ENCODE measurements at regions not wholly inside any gene's neighbourhood (a gene's known extent, or its start where the extent isn't known, plus 50 kb on each side); places are given as distances from the start of the nearest gene placed in this dataset.
"Not testable (repeated sequence)": the region's sequence is repeated elsewhere in the genome, so short reads cannot be mapped to it uniquely, and the experiment has no call there.

DNA sequence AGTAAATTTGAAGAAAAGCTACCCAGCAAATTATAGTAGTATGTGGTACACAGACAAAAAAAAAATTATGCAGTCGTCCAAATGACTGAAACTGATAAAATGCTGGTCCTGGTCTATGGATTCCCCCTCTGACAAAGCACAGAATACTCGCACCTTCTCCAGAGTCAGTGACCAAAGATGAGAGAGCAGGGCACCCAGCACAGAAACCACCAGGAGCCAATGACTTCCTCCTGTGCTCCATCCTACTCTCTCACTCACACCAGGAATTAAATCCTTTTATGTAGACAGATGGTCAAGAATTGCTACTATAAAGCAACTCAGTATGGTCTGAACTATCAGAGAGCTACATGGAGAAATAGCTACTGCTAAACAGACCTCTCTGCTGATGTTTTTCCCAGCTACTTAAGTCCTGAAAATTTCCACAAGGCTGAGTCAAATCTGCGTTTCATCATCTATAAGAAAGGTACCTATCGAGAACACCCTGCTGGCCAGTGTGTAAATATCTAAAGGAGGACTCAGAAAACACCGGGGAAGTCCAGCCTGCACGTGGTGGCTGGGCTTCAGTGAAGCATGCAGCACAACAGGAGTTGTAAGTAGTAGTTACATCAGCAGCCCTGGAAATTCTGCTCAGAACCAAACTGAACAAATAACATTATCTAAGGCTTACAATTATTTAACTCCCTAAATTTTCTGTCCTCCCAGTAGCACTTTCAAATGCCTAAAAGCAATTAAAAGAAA, 118.1 kb upstream of the OR4F16 start:
- H3K27me3 Mint-ChIP-seq (ENCODE audit: low read depth in 2 of 2); H3K9me3 Mint-ChIP-seq; ATAC-seq; H3K36me3 ChIP-seq (ENCODE audit: control insufficient read depth, insufficient read depth, low read length); intact Hi-C loops (cut with micrococcal nuclease); DNase-seq; H3K4me1 Mint-ChIP-seq; H3K4me3 Mint-ChIP-seq; H3K27me3 ChIP-seq (ENCODE audit: control insufficient read depth, insufficient read depth, low read length); H3K27ac Mint-ChIP-seq; H3K9me3 ChIP-seq (ENCODE audit: control insufficient read depth, insufficient read depth, low read length); H3K4me1 ChIP-seq (ENCODE audit: control insufficient read depth, insufficient read depth, low read length); H3K27ac ChIP-seq (ENCODE audit: low read length); H3K36me3 Mint-ChIP-seq; H3K4me3 ChIP-seq (ENCODE audit: low read length): not testable (repeated sequence)
- WGBS (ENCODE audit: insufficient coverage) = 68% methylated on average over 2 of the region's 6 CpGs

DNA sequence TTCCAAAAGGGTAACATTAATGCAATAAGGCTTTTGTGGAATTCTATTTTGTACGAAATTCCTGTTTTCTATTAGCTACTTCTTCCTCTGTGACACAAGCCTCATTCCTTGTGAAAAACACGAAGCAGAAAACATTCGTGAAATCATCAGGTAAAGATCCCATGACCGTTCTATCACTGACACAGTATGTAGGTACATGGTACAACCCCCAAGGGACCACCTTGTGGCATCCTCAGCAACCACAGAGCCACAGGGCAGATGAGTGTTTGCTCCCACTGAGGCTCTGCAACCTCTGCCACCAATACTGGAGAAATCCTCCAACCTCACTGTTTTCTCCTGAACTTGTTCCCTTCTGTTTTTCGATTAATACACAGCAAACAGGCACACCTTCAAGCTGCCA, 118.4 kb upstream of the SAMD11 start:
- H3K4me1 Mint-ChIP-seq; H3K27me3 Mint-ChIP-seq (ENCODE audit: low read depth in 2 of 2); DNase-seq; intact Hi-C loops (cut with micrococcal nuclease); H3K4me3 ChIP-seq (ENCODE audit: low read length); H3K4me1 ChIP-seq (ENCODE audit: control insufficient read depth, insufficient read depth, low read length); ATAC-seq; H3K36me3 ChIP-seq (ENCODE audit: control insufficient read depth, insufficient read depth, low read length); H3K9me3 ChIP-seq (ENCODE audit: control insufficient read depth, insufficient read depth, low read length); H3K27ac Mint-ChIP-seq; H3K27me3 ChIP-seq (ENCODE audit: control insufficient read depth, insufficient read depth, low read length); H3K9me3 Mint-ChIP-seq; H3K4me3 Mint-ChIP-seq; H3K27ac ChIP-seq (ENCODE audit: low read length); H3K36me3 Mint-ChIP-seq: not testable (repeated sequence)
- WGBS (ENCODE audit: insufficient coverage) = 83% methylated on average over 3 of the region's 5 CpGs

DNA sequence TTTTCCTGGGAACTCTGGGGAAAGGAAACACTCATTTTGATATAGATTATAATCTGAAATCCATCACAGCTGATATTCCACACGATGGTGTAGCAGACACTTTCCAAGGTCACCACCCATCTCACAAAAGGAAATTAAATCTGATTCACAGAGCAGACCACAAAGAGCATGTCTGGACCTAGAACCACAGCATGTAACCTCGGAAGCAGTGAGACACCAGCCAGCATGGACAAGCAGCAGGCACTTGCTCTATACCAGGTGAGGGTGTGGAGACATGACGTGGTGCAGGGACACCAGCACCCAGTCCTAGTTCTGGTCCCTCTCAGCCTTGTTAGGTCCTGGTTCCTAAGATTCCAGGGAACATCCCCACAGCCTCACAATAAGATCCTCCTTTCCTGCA, 116.7 kb upstream of the SAMD11 start:
- H3K4me1 ChIP-seq (ENCODE audit: control insufficient read depth, insufficient read depth, low read length); H3K9me3 Mint-ChIP-seq; H3K36me3 Mint-ChIP-seq; H3K36me3 ChIP-seq (ENCODE audit: control insufficient read depth, insufficient read depth, low read length); H3K27me3 ChIP-seq (ENCODE audit: control insufficient read depth, insufficient read depth, low read length); H3K9me3 ChIP-seq (ENCODE audit: control insufficient read depth, insufficient read depth, low read length); H3K4me1 Mint-ChIP-seq; H3K4me3 ChIP-seq (ENCODE audit: low read length); ATAC-seq; H3K27me3 Mint-ChIP-seq (ENCODE audit: low read depth in 2 of 2); intact Hi-C loops (cut with micrococcal nuclease); H3K27ac Mint-ChIP-seq; H3K27ac ChIP-seq (ENCODE audit: low read length); DNase-seq; H3K4me3 Mint-ChIP-seq: not testable (repeated sequence)
- no CpG with 5 or more reads among the region's 3 CpGs for WGBS (ENCODE audit: insufficient coverage)

- H3K27me3 Mint-ChIP-seq (ENCODE audit: low read depth in 2 of 2); H3K4me3 ChIP-seq (ENCODE audit: low read length); DNase-seq; ATAC-seq; H3K4me1 Mint-ChIP-seq; H3K4me3 Mint-ChIP-seq; H3K4me1 ChIP-seq (ENCODE audit: control insufficient read depth, insufficient read depth, low read length); intact Hi-C loops (cut with micrococcal nuclease); H3K27me3 ChIP-seq (ENCODE audit: control insufficient read depth, insufficient read depth, low read length); H3K27ac ChIP-seq (ENCODE audit: low read length); H3K36me3 ChIP-seq (ENCODE audit: control insufficient read depth, insufficient read depth, low read length); H3K36me3 Mint-ChIP-seq; H3K27ac Mint-ChIP-seq; H3K9me3 ChIP-seq (ENCODE audit: control insufficient read depth, insufficient read depth, low read length); H3K9me3 Mint-ChIP-seq: not testable (repeated sequence)
- WGBS (ENCODE audit: insufficient coverage) = 100% methylated on average over 1 of the region's 4 CpGs
Observed at GRCh38 chr1:807699-808390, 115.9 kb upstream of the SAMD11 start.

DNA sequence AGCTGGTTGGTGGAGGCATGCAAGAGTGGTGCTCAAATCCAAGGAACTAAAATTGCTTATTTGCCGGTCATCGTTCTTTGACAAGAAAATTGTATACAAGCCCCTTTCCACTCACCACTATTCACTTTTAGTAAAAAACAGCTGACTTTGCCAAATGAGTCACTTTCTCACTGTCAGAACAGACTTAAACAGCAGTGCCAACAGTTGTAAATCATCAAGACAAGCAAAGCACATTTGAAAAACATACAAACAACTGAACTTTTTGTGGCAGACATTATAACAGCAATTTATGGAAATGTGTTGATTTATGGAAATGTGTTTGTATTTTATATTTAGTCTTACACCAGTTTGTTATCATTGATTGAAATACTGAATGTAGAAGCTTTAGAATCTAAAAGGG, 112.8 kb upstream of the SAMD11 start:
- ATAC-seq = not testable (repeated sequence)

GRCh38 chr1:812535-813127, 111.1 kb upstream of the SAMD11 start:
- H3K4me1 ChIP-seq (ENCODE audit: control insufficient read depth, insufficient read depth, low read length); H3K4me3 Mint-ChIP-seq; intact Hi-C loops (cut with micrococcal nuclease); H3K27me3 ChIP-seq (ENCODE audit: control insufficient read depth, insufficient read depth, low read length); H3K9me3 Mint-ChIP-seq; H3K27me3 Mint-ChIP-seq (ENCODE audit: low read depth in 2 of 2); H3K36me3 Mint-ChIP-seq; H3K36me3 ChIP-seq (ENCODE audit: control insufficient read depth, insufficient read depth, low read length); H3K9me3 ChIP-seq (ENCODE audit: control insufficient read depth, insufficient read depth, low read length); H3K27ac ChIP-seq (ENCODE audit: low read length); DNase-seq; H3K4me3 ChIP-seq (ENCODE audit: low read length): not testable (repeated sequence)
- peak overlapping the region; percentile 3 to 30 for H3K27ac Mint-ChIP-seq
- ATAC-seq = peak in 1 of 3 donors; percentile 31
- 97% methylated on average over 3 of the region's 5 CpGs for WGBS (ENCODE audit: insufficient coverage)
- peaks cover 17 to 19% of the 10 kb centered on the region in 2 donors for H3K4me1 Mint-ChIP-seq

More for the DNA sequence above, 112.8 kb upstream of the SAMD11 start:
- intact Hi-C loops (cut with micrococcal nuclease); H3K9me3 Mint-ChIP-seq; H3K27me3 Mint-ChIP-seq (ENCODE audit: low read depth in 2 of 2); H3K36me3 Mint-ChIP-seq; DNase-seq; H3K9me3 ChIP-seq (ENCODE audit: control insufficient read depth, insufficient read depth, low read length); H3K27ac ChIP-seq (ENCODE audit: low read length); H3K27ac Mint-ChIP-seq; H3K4me3 ChIP-seq (ENCODE audit: low read length); H3K36me3 ChIP-seq (ENCODE audit: control insufficient read depth, insufficient read depth, low read length); H3K4me1 ChIP-seq (ENCODE audit: control insufficient read depth, insufficient read depth, low read length); H3K4me3 Mint-ChIP-seq; H3K27me3 ChIP-seq (ENCODE audit: control insufficient read depth, insufficient read depth, low read length): not testable (repeated sequence)
- no CpG with 5 or more reads among the region's 2 CpGs for WGBS (ENCODE audit: insufficient coverage)
- H3K4me1 Mint-ChIP-seq = peaks cover 10 to 11% of the 10 kb centered on the region in 2 donors

GRCh38 chr1:814543-814942, 109.2 kb upstream of the SAMD11 start:
- H3K36me3 ChIP-seq (ENCODE audit: control insufficient read depth, insufficient read depth, low read length); H3K27me3 Mint-ChIP-seq (ENCODE audit: low read depth in 2 of 2); H3K9me3 Mint-ChIP-seq; H3K36me3 Mint-ChIP-seq; H3K27ac Mint-ChIP-seq; DNase-seq; intact Hi-C loops (cut with micrococcal nuclease); H3K4me3 Mint-ChIP-seq; H3K9me3 ChIP-seq (ENCODE audit: control insufficient read depth, insufficient read depth, low read length); H3K4me3 ChIP-seq (ENCODE audit: low read length); H3K27ac ChIP-seq (ENCODE audit: low read length); H3K4me1 ChIP-seq (ENCODE audit: control insufficient read depth, insufficient read depth, low read length); H3K27me3 ChIP-seq (ENCODE audit: control insufficient read depth, insufficient read depth, low read length): not testable (repeated sequence)
- ATAC-seq = peak in 1 of 3 donors; percentile 8
- H3K4me1 Mint-ChIP-seq = peaks cover 17 to 19% of the 10 kb centered on the region in 2 donors
- WGBS (ENCODE audit: insufficient coverage) = no CpG with 5 or more reads among the region's 7 CpGs

Measured in natural killer cell (primary cell).